Bronchial epithelial cell (primary cell): ENCODE measurements at regions not wholly inside any gene's neighbourhood (a gene's known extent, or its start where the extent isn't known, plus 50 kb on each side); places are given as distances from the start of the nearest gene placed in this dataset.
"Not testable (repeated sequence)": the region's sequence is repeated elsewhere in the genome, so short reads cannot be mapped to it uniquely, and the experiment has no call there.

ENCODE experiments used
- DNase-seq: peaks from one replicate; pipeline ENCODE4 v3.0.0-alpha.2; 2010; ENCODE audit warnings: low read depth
- FAIRE-seq: peaks from 2 replicates; lab custom pipeline; 2011; peaks lifted over from hg19 to GRCh38; lab: Jason Lieb, UNC
- H3K27me3 ChIP-seq: 2 replicates; pipeline ENCODE4 v1.5.1; 2011; ENCODE audit warnings: low read length; ENCODE audit not compliant: control insufficient read depth, insufficient read depth
- H3K36me3 ChIP-seq: 2 replicates; pipeline ENCODE4 v1.5.1; 2011; ENCODE audit warnings: low read length; ENCODE audit not compliant: control insufficient read depth, insufficient read depth
- H3K4me3 ChIP-seq: 2 replicates; pipeline ENCODE4 v1.5.1; 2011; ENCODE audit warnings: mild to moderate bottlenecking, low read depth, low read length, control low read depth
- CTCF ChIP-seq: IDR thresholded peaks from 2 replicates; pipeline ENCODE4 v1.5.1; 2011; ENCODE audit warnings: mild to moderate bottlenecking, moderate library complexity, low read length, control low read depth, inconsistent platforms; ENCODE audit not compliant: insufficient read depth, severe bottlenecking

- TF ChIP-seq CTCF = no peak
- FAIRE-seq (no peak), DNase-seq (no peak)
- no peak overlapping the region for H3K4me3 ChIP-seq
- H3K36me3 ChIP-seq = no peaks in the 10 kb centered on the region
- H3K27me3 ChIP-seq = no peaks in the 10 kb centered on the region
Measured at GRCh38 chr11:116342148-116342547, 430.6 kb downstream of the BUD13 start.

GRCh38 chr11:116339306-116340098 lies 433.3 kb downstream of the BUD13 start:
- no peak for TF ChIP-seq CTCF
- H3K27me3 ChIP-seq = no peaks in the 10 kb centered on the region
- DNase-seq = no peak
- H3K4me3 ChIP-seq = no peak overlapping the region
- no peaks in the 10 kb centered on the region for H3K36me3 ChIP-seq
- no peak for FAIRE-seq

- not testable (repeated sequence) for FAIRE-seq, DNase-seq, H3K4me3 ChIP-seq, H3K36me3 ChIP-seq, H3K27me3 ChIP-seq
Measured at GRCh38 chr11:116338500-116338899, 434.3 kb downstream of the BUD13 start.

- FAIRE-seq (no peak), DNase-seq (no peak)
- Histone ChIP-seq H3K27me3 (no peaks in the 10 kb centered on the region), H3K36me3 (no peaks in the 10 kb centered on the region), H3K4me3 (no peak overlapping the region)
- no peak for TF ChIP-seq CTCF
Measured at GRCh38 chr11:116336540-116336939, 436.2 kb downstream of the BUD13 start.

GRCh38 chr11:116335891-116336290 lies 436.9 kb downstream of the BUD13 start:
- no peak for TF ChIP-seq CTCF
- no peak for FAIRE-seq
- H3K36me3 ChIP-seq = no peaks in the 10 kb centered on the region
- no peak for DNase-seq
- no peaks in the 10 kb centered on the region for H3K27me3 ChIP-seq
- no peak overlapping the region for H3K4me3 ChIP-seq

- H3K36me3 ChIP-seq = no peaks in the 10 kb centered on the region
- no peak for TF ChIP-seq CTCF
- FAIRE-seq = no peak
- no peaks in the 10 kb centered on the region for H3K27me3 ChIP-seq
- no peak overlapping the region for H3K4me3 ChIP-seq
- DNase-seq = no peak
Measured at GRCh38 chr11:116335078-116335477, 437.7 kb downstream of the BUD13 start.
